NCI-H187 treated with DMSO at 0.1 percent for 48 hours (cell line): ENCODE measurements at regions not wholly inside any gene's neighbourhood (a gene's known extent, or its start where the extent isn't known, plus 50 kb on each side); places are given as distances from the start of the nearest gene placed in this dataset.

Experiments
- DNase-seq: peaks from one replicate; lab custom pipeline; 2025; lab: John Stamatoyannopoulos, UW

GRCh38 chr5:56457887-56458812 is 225.0 kb upstream of the ANKRD55 start:
- DNase-seq: no peak

- DNase-seq: no peak
These were observed 222.9 kb upstream of the ANKRD55 start for GRCh38 chr5:56456002-56456401.

- DNase-seq: no peak
These were observed 222.3 kb upstream of the ANKRD55 start for GRCh38 chr5:56455417-56455816.

- DNase-seq: no peak
These were observed 221.2 kb upstream of the ANKRD55 start for GRCh38 chr5:56454219-56454862.

- no peak for DNase-seq
These were observed 218.6 kb upstream of the ANKRD55 start for GRCh38 chr5:56451742-56452141.

GRCh38 chr5:56450766-56451165 is 217.6 kb upstream of the ANKRD55 start:
- DNase-seq: no peak

GRCh38 chr5:56449071-56449640 is 216.0 kb upstream of the ANKRD55 start:
- no peak for DNase-seq

- DNase-seq: no peak
These were observed 214.5 kb upstream of the ANKRD55 start for GRCh38 chr5:56447656-56448055.

- DNase-seq: no peak
These were observed 214.1 kb upstream of the ANKRD55 start for GRCh38 chr5:56447232-56447631.

GRCh38 chr5:56446728-56447127 is 213.6 kb upstream of the ANKRD55 start:
- DNase-seq: no peak

- DNase-seq: no peak
These were observed 210.7 kb upstream of the ANKRD55 start for GRCh38 chr5:56443826-56444225.

- no peak for DNase-seq
These were observed 208.0 kb upstream of the ANKRD55 start for GRCh38 chr5:56440871-56441740.

GRCh38 chr5:56434986-56435385 is 201.9 kb upstream of the ANKRD55 start:
- no peak for DNase-seq

GRCh38 chr5:56433039-56433617 is 200.0 kb upstream of the ANKRD55 start:
- no peak for DNase-seq

- DNase-seq: no peak
These were observed 199.2 kb upstream of the ANKRD55 start for GRCh38 chr5:56432321-56432720.

- DNase-seq: no peak
These were observed 197.3 kb upstream of the ANKRD55 start for GRCh38 chr5:56430422-56430821.

GRCh38 chr5:56429110-56429561 is 196.0 kb upstream of the ANKRD55 start:
- DNase-seq: no peak

- no peak for DNase-seq
These were observed 193.6 kb upstream of the ANKRD55 start for GRCh38 chr5:56426693-56427092.

GRCh38 chr5:56422076-56422762 is 189.1 kb upstream of the ANKRD55 start:
- no peak for DNase-seq

- DNase-seq: no peak
These were observed 188.3 kb upstream of the ANKRD55 start for GRCh38 chr5:56421246-56422075.
